ENCODE measurements at regions not wholly inside any gene's neighbourhood (a gene's known extent, or its start where the extent isn't known, plus 50 kb on each side); places are given as distances from the start of the nearest gene placed in this dataset.
"Not testable (repeated sequence)": the region's sequence is repeated elsewhere in the genome, so short reads cannot be mapped to it uniquely, and the experiment has no call there.

- in situ Hi-C loops (cut with HindIII; ENCODE audit: low sequenced_read_pairs), result not testable (repeated sequence)
These were observed 694.5 kb downstream of the CBLN4 start for GRCh38 chr20:55310844-55311243.

- in situ Hi-C loops (cut with HindIII; ENCODE audit: low sequenced_read_pairs), result no loop called here
These were observed 714.1 kb downstream of the CBLN4 start for GRCh38 chr20:55291261-55291660.

- in situ Hi-C loops (cut with HindIII; ENCODE audit: low sequenced_read_pairs), result no loop called here
These were observed 721.4 kb downstream of the CBLN4 start for GRCh38 chr20:55283889-55284288.

GRCh38 chr20:55273149-55273548, 732.2 kb downstream of the CBLN4 start:
- in situ Hi-C loops (cut with HindIII; ENCODE audit: low sequenced_read_pairs), result no loop called here

GRCh38 chr20:55271371-55271770, 733.9 kb downstream of the CBLN4 start:
- in situ Hi-C loops (cut with HindIII; ENCODE audit: low sequenced_read_pairs), result no loop called here

GRCh38 chr20:55269913-55270312, 735.4 kb downstream of the CBLN4 start:
- in situ Hi-C loops (cut with HindIII; ENCODE audit: low sequenced_read_pairs), result no loop called here

- in situ Hi-C loops (cut with HindIII; ENCODE audit: low sequenced_read_pairs), result no loop called here
These were observed 739.0 kb downstream of the CBLN4 start for GRCh38 chr20:55266361-55266760.

GRCh38 chr20:55264703-55265239, 740.5 kb downstream of the CBLN4 start:
- in situ Hi-C loops (cut with HindIII; ENCODE audit: low sequenced_read_pairs), result no loop called here

GRCh38 chr20:55258559-55258958, 746.8 kb downstream of the CBLN4 start:
- in situ Hi-C loops (cut with HindIII; ENCODE audit: low sequenced_read_pairs), result no loop called here

GRCh38 chr20:55255016-55255415, 750.3 kb downstream of the CBLN4 start:
- in situ Hi-C loops (cut with HindIII; ENCODE audit: low sequenced_read_pairs), result no loop called here

GRCh38 chr20:55253781-55254180, 751.5 kb downstream of the CBLN4 start:
- in situ Hi-C loops (cut with HindIII; ENCODE audit: low sequenced_read_pairs), result no loop called here

GRCh38 chr20:55252521-55252920, 752.8 kb downstream of the CBLN4 start:
- in situ Hi-C loops (cut with HindIII; ENCODE audit: low sequenced_read_pairs), result no loop called here

GRCh38 chr20:55251170-55251569, 754.1 kb downstream of the CBLN4 start:
- in situ Hi-C loops (cut with HindIII; ENCODE audit: low sequenced_read_pairs), result no loop called here

- in situ Hi-C loops (cut with HindIII; ENCODE audit: low sequenced_read_pairs), result no loop called here
These were observed 762.5 kb downstream of the CBLN4 start for GRCh38 chr20:55242853-55243252.

- in situ Hi-C loops (cut with HindIII; ENCODE audit: low sequenced_read_pairs), result no loop called here
These were observed 763.9 kb downstream of the DOK5 start for GRCh38 chr20:55239269-55239668.

GRCh38 chr20:55232647-55233046, 757.3 kb downstream of the DOK5 start:
- in situ Hi-C loops (cut with HindIII; ENCODE audit: low sequenced_read_pairs), result no loop called here

GRCh38 chr20:55229451-55229850, 754.1 kb downstream of the DOK5 start:
- in situ Hi-C loops (cut with HindIII; ENCODE audit: low sequenced_read_pairs), result no loop called here

GRCh38 chr20:55216525-55217242, 741.3 kb downstream of the DOK5 start:
- in situ Hi-C loops (cut with HindIII; ENCODE audit: low sequenced_read_pairs), result no loop called here

- in situ Hi-C loops (cut with HindIII; ENCODE audit: low sequenced_read_pairs), result no loop called here
These were observed 738.3 kb downstream of the DOK5 start for GRCh38 chr20:55213653-55214052.

- in situ Hi-C loops (cut with HindIII; ENCODE audit: low sequenced_read_pairs), result no loop called here
These were observed 736.1 kb downstream of the DOK5 start for GRCh38 chr20:55211481-55211880.

GRCh38 chr20:55205665-55206064, 730.3 kb downstream of the DOK5 start:
- in situ Hi-C loops (cut with HindIII; ENCODE audit: low sequenced_read_pairs), result no loop called here

- in situ Hi-C loops (cut with HindIII; ENCODE audit: low sequenced_read_pairs), result no loop called here
These were observed 724.9 kb downstream of the DOK5 start for GRCh38 chr20:55200317-55200716.

GRCh38 chr20:55194947-55195346, 719.6 kb downstream of the DOK5 start:
- in situ Hi-C loops (cut with HindIII; ENCODE audit: low sequenced_read_pairs), result no loop called here

Measured in endothelial cell of hepatic sinusoid (primary cell).